H1 (cell line): ENCODE measurements at regions not wholly inside any gene's neighbourhood (a gene's known extent, or its start where the extent isn't known, plus 50 kb on each side); places are given as distances from the start of the nearest gene placed in this dataset.

Source experiments
- CTCF ChIA-PET: fragments of 300-600 bp; sonication (Branson Sonifier 250); formaldehyde crosslinking; loops from one replicate; lab custom pipeline; 2021; ENCODE audit not compliant: partially characterized antibody; lab: Charles Lee
- POLR2A ChIA-PET: fragments of 300-600 bp; sonication (Branson Sonifier 250); formaldehyde crosslinking; loops from one replicate; lab custom pipeline; 2021; ENCODE audit warnings: inconsistent platforms; ENCODE audit not compliant: partially characterized antibody; lab: Charles Lee
- DNase-seq, 2 experiments: peaks; one replicate each; pipeline versions ENCODE4 v3.0.0 to v3.0.0-alpha.2; 2010 to 2022; ENCODE audit warnings: low spot score in 2 of 2, low read depth in 1 of 2, mixed read lengths in 1 of 2
- FAIRE-seq: peaks from 2 replicates; lab custom pipeline; 2011; peaks lifted over from hg19 to GRCh38; lab: Jason Lieb, UNC
- H2AFZ ChIP-seq: 2 replicates; pipeline ENCODE4 v1.8.1; 2012; ENCODE audit warnings: low read length, inconsistent platforms
- H2AK5ac ChIP-seq: 2 replicates; pipeline ENCODE4 v1.6.1; 2013; ENCODE audit warnings: low read depth, low read length
- H2BK120ac ChIP-seq: replicated peaks from 2 replicates; pipeline ENCODE3; 2013; ENCODE audit warnings: low read depth, low read length, inconsistent platforms
- H2BK12ac ChIP-seq: 2 replicates; pipeline ENCODE4 v1.6.1; 2013; ENCODE audit warnings: low read depth, low read length
- H2BK15ac ChIP-seq: 2 replicates; pipeline ENCODE4 v1.6.1; 2013; ENCODE audit warnings: low read length
- H2BK20ac ChIP-seq: 2 replicates; pipeline ENCODE4 v1.6.1; 2013; ENCODE audit warnings: low read length
- H2BK5ac ChIP-seq: 2 replicates; pipeline ENCODE4 v1.6.1; 2013; ENCODE audit warnings: low read depth, low read length
- H3K14ac ChIP-seq: 2 replicates; pipeline ENCODE4 v1.6.1; 2013; ENCODE audit warnings: inconsistent platforms; ENCODE audit not compliant: insufficient read length
- H3K18ac ChIP-seq: 2 replicates; pipeline ENCODE4 v1.6.1; 2013; ENCODE audit warnings: low read length; ENCODE audit errors: extremely low read depth
- H3K23ac ChIP-seq: 2 replicates; pipeline ENCODE4 v1.6.1; 2013; ENCODE audit warnings: inconsistent platforms; ENCODE audit not compliant: insufficient read length
- H3K23me2 ChIP-seq: 2 replicates; pipeline ENCODE4 v1.6.1; 2013; ENCODE audit warnings: low read depth, low read length
- H3K27ac ChIP-seq: 2 replicates; pipeline ENCODE4 v1.6.1; 2011; ENCODE audit warnings: low read depth, low read length, inconsistent platforms
- H3K27me3 ChIP-seq, 4 experiments: replicated peaks in 1 of 4; 1 replicate in 1 of 4; 2 replicates in 3 of 4; pipeline versions ENCODE4 v1.6.1 to v1.8.1; 2011 to 2013; ENCODE audit warnings: low read length in 3 of 4, mild to moderate bottlenecking in 3 of 4, inconsistent platforms in 2 of 4, mixed read lengths in 2 of 4, moderate library complexity in 1 of 4; ENCODE audit not compliant: control insufficient read depth in 3 of 4, insufficient read depth in 3 of 4; ENCODE audit errors: extremely low read depth in 1 of 4
- H3K36me3 ChIP-seq, 4 experiments: 2 replicates each; pipeline versions ENCODE4 v1.6.1 to v1.8.1; 2011 to 2013; ENCODE audit warnings: mild to moderate bottlenecking in 4 of 4, low read length in 3 of 4, moderate library complexity in 2 of 4, control low read depth in 1 of 4, inconsistent platforms in 1 of 4; ENCODE audit not compliant: insufficient read depth in 4 of 4, control insufficient read depth in 2 of 4
- H3K4ac ChIP-seq: replicated peaks from 2 replicates; pipeline ENCODE3; 2013; ENCODE audit warnings: low read length, low read depth, mixed read lengths, inconsistent platforms; ENCODE audit not compliant: insufficient read length
- H3K4me1 ChIP-seq, 4 experiments: replicated peaks in 1 of 4; 1 replicate in 1 of 4; 2 replicates in 3 of 4; pipeline versions ENCODE4 v1.6.1 to v1.8.1; 2011 to 2013; ENCODE audit warnings: low read length in 3 of 4, inconsistent platforms in 2 of 4, mixed read lengths in 1 of 4; ENCODE audit not compliant: insufficient read depth in 4 of 4, control insufficient read depth in 3 of 4
- H3K4me2 ChIP-seq, 2 experiments: 2 replicates each; pipeline versions ENCODE4 v1.6.1 to v1.8.1; 2011 to 2013; ENCODE audit warnings: low read depth in 2 of 2, low read length in 2 of 2, control low read depth in 1 of 2, inconsistent platforms in 1 of 2, mild to moderate bottlenecking in 1 of 2; ENCODE audit not compliant: insufficient read depth in 1 of 2
- H3K4me3 ChIP-seq, 4 experiments: fragments of 200-600, 300-600 bp in 1 of 4; sonication (generic), shearing (Covaris generic), sonication (Bioruptor Twin) in 1 of 4; 2 replicates each; pipeline versions ENCODE4 v1.5.1 to v1.8.1; 2011 to 2016; ENCODE audit warnings: low read length in 4 of 4, low read depth in 3 of 4, control low read depth in 2 of 4, inconsistent platforms in 2 of 4, mild to moderate bottlenecking in 2 of 4, mixed read lengths in 1 of 4, moderate library complexity in 1 of 4; ENCODE audit not compliant: insufficient read depth in 2 of 4; ENCODE audit errors: extremely low read depth in 1 of 4
- H3K56ac ChIP-seq: replicated peaks from 2 replicates; pipeline ENCODE3; 2013; ENCODE audit warnings: low read depth, mild to moderate bottlenecking, mixed read lengths, low read length, inconsistent platforms; ENCODE audit not compliant: insufficient read length
- H3K79me1 ChIP-seq: 2 replicates; pipeline ENCODE4 v1.6.1; 2013; ENCODE audit warnings: low read depth, low read length, control low read depth
- H3K79me2 ChIP-seq, 2 experiments: 2 replicates each; pipeline versions ENCODE4 v1.6.1 to v1.8.1; 2012 to 2013; ENCODE audit warnings: low read length in 2 of 2, mild to moderate bottlenecking in 2 of 2, inconsistent platforms in 1 of 2; ENCODE audit not compliant: insufficient read depth in 2 of 2, control insufficient read depth in 1 of 2
- H3K9ac ChIP-seq, 4 experiments: replicated peaks in 1 of 4; 1 replicate in 1 of 4; 2 replicates in 3 of 4; pipeline versions ENCODE4 v1.6.1 to v1.8.1; 2011 to 2013; ENCODE audit warnings: low read depth in 3 of 4, low read length in 3 of 4, control low read depth in 2 of 4, mild to moderate bottlenecking in 2 of 4, moderate library complexity in 2 of 4, inconsistent platforms in 1 of 4; ENCODE audit errors: extremely low read depth in 1 of 4
- H3K9me3 ChIP-seq, 2 experiments: 2 replicates each; pipeline versions ENCODE4 v1.6.1 to v1.8.1; 2012 to 2013; ENCODE audit warnings: mild to moderate bottlenecking in 2 of 2, moderate library complexity in 2 of 2, control low read depth in 1 of 2, inconsistent platforms in 1 of 2, low read depth in 1 of 2, low read length in 1 of 2, mixed read lengths in 1 of 2; ENCODE audit not compliant: insufficient read depth in 2 of 2
- H4K20me1 ChIP-seq, 2 experiments: replicated peaks in 1 of 2; 2 replicates each; pipeline versions ENCODE3 to v1.8.1; 2011 to 2013; ENCODE audit warnings: inconsistent platforms in 2 of 2, low read length in 2 of 2, mild to moderate bottlenecking in 1 of 2; ENCODE audit not compliant: insufficient read depth in 2 of 2, control insufficient read depth in 1 of 2
- H4K5ac ChIP-seq: 2 replicates; pipeline ENCODE4 v1.6.1; 2013; ENCODE audit warnings: low read length, low read depth, mixed read lengths, inconsistent platforms; ENCODE audit not compliant: insufficient read length
- H4K8ac ChIP-seq: 2 replicates; pipeline ENCODE4 v1.8.0; 2013; ENCODE audit warnings: mild to moderate bottlenecking, moderate library complexity, low read length, inconsistent platforms; ENCODE audit not compliant: insufficient read depth; ENCODE audit errors: extremely low read depth
- H4K91ac ChIP-seq: replicated peaks from 2 replicates; pipeline ENCODE3; 2013; ENCODE audit warnings: low read length, mixed read lengths, inconsistent platforms; ENCODE audit not compliant: insufficient read length
- SUZ12 ChIP-seq: fragments of 200-600 bp; sonication (generic); IDR thresholded peaks from 2 replicates; pipeline ENCODE4 v1.6.1; 2012; ENCODE audit warnings: mild to moderate bottlenecking, inconsistent platforms, low read length, moderate library complexity, mixed read lengths
- WGBS, 2 experiments: shearing (Covaris generic) in 1 of 2; methylation state at CpG; one replicate each; pipeline versions ENCODE4 v1.1.6 to v1.1.7; 2013 to 2015; ENCODE audit warnings: low lambda C conversion rate in 2 of 2, mixed read lengths in 2 of 2, inconsistent platforms in 1 of 2, low coverage in 1 of 2, missing lambda C conversion rate in 1 of 2; ENCODE audit not compliant: insufficient replicate concordance in 2 of 2, insufficient coverage in 1 of 2, insufficient read length in 1 of 2; ENCODE audit errors: extremely low coverage in 1 of 2, missing lambda C conversion rate in 1 of 2; 5-methylcytosine and 5-hydroxymethylcytosine counted together
- TF ChIP-seq, protein P1 (sequence below): IDR thresholded peaks from 2 replicates; pipeline ENCODE4 v1.6.1; 2012; ENCODE audit warnings: inconsistent platforms

DNA sequence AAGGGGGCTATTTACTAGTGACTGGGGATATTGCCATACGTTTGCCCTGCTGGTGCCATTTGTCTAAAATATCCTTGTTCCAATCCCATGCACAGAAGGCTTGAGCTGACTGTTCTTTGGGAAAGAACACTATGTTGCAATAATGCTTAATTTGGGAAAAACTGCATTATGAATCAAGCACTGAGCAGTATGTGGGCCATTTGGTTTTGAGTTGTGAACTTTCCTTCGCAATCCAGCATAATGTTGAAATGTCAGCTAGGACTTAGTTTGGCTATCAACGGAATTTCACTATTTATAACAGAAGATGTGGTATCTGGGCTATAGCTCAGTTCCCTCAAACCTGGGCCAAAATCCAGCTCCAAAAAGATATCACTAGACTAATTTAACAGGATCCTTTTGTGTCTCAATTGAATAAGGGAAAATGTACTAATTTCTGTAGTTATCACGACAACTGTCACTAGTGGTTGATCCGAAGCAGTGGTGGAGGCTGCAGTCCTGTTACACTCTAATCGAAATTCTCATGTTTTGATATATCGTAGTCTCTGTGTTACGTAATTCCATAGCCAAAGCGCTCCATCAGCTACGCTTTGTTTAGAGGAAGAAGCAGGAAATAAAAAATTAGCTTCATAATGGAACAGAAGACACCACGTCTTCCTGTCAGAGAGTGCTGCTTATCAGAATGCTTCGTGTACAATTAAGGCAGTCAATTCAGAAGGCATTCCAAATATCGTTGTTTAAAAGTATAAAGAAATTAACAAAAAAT lies 686.8 kb upstream of the SALL3 start:
- H3K14ac ChIP-seq, result no peak overlapping the region
- POLR2A ChIA-PET, result no interaction called here
- H3K56ac ChIP-seq, result no peak overlapping the region
- no peaks in the 10 kb centered on the region for H3K27me3 ChIP-seq
- CTCF ChIA-PET, result interaction anchor here (1.4 kb wide), 1 partner anchor 271 kb away, joined by 4 read pairs; no protein-coding TSS in a partner anchor
- 91% methylated on average over 13 of the region's 13 CpGs; no CpG with 5 or more reads in 1 of the 2 experiments for WGBS, 2 experiments
- 0 out of 8 replicates have a peak overlapping the region, but pooled peaks of 1 of the 4 experiments have one; percentile 46 for H3K4me3 ChIP-seq
- no peaks in the 10 kb centered on the region for H3K79me1 ChIP-seq
- no peak overlapping the region for H4K5ac ChIP-seq
- H2AK5ac ChIP-seq, result no peak overlapping the region
- H2BK5ac ChIP-seq, result no peak overlapping the region
- H2BK15ac ChIP-seq, result no peak overlapping the region
- H3K23me2 ChIP-seq, result no peaks in the 10 kb centered on the region
- no peaks in the 10 kb centered on the region for H3K79me2 ChIP-seq
- H2AFZ ChIP-seq, result no peak overlapping the region
- H3K27ac ChIP-seq, result no peak overlapping the region
- peaks cover 4 to 11% (median 8%) of the 10 kb centered on the region in 4 experiments; a peak in 5 of 7 replicates for H3K4me1 ChIP-seq
- H3K4ac ChIP-seq, result no peak overlapping the region
- no peaks in the 10 kb centered on the region for H4K20me1 ChIP-seq
- H4K91ac ChIP-seq, result no peak overlapping the region
- H2BK20ac ChIP-seq, result no peak overlapping the region
- H3K23ac ChIP-seq, result no peak overlapping the region
- H3K36me3 ChIP-seq, result no peaks in the 10 kb centered on the region
- no peak overlapping the region for H4K8ac ChIP-seq
- peak overlapping the region; percentile 60 to 72; a peak in 2 of 4 replicates for H3K4me2 ChIP-seq
- H2BK12ac ChIP-seq, result no peak overlapping the region
- H2BK120ac ChIP-seq, result no peak overlapping the region
- no peaks in the 10 kb centered on the region for H3K9me3 ChIP-seq
- no peak overlapping the region for H3K18ac ChIP-seq
- no peak for FAIRE-seq
- no peak for DNase-seq
- TF ChIP-seq, protein P1, sequence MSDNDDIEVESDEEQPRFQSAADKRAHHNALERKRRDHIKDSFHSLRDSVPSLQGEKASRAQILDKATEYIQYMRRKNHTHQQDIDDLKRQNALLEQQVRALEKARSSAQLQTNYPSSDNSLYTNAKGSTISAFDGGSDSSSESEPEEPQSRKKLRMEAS, result no peak
- no peak for TF ChIP-seq SUZ12
- no peak overlapping the region for H3K9ac ChIP-seq
